Stimulated activated CD4-positive, alpha-beta T cell treated with anti-CD3 and anti-CD28 coated beads, TNF-alpha, amount 100 ng/mL, for 48 hours (primary cell): ENCODE measurements at regions not wholly inside any gene's neighbourhood (a gene's known extent, or its start where the extent isn't known, plus 50 kb on each side); places are given as distances from the start of the nearest gene placed in this dataset.

Source experiments
- DNase-seq, 3 donors: peaks; one replicate each; pipeline ENCODE4 v3.0.0-alpha.2; 2020; ENCODE audit warnings: low read depth in 3 of 3

DNA sequence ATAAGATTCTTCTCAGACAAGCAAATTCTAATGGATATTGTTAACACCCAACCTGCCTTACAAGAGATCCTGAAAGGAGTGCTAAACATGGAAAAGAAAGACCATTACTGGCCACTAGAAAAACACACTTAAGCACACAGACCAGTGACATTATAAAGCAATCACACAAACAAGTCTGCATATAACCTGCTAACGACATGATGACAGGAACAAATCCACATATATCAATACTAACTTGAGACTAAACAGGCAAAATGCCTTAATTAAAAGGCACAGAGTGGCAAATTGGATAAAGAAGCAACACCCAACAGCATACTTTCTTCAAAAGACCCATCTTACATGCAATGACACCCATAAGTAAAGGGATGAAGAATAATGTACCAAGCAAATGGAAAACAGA is 100.5 kb upstream of the PCDH18 start:
- DNase-seq = no peak

DNA sequence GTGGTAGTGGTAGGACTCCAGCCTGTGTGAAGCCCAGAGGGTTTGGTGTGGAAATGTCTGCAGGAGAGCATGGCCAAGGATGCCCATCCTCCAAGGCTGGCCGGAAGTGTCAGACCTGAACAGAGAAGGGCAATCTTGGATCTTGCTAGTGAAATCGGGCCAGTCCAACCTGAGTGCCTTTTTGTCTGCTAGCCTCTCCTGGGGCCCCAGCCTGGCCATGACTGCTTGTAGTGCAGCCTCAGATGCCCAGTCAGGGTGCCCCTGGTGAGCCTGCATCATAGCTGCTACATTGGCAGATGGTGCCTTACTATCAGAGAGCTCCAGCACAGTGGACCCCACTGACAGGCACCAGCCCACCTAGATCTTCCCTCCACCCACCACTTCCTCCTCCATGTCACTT is 99.3 kb upstream of the PCDH18 start:
- DNase-seq = no peak

DNA sequence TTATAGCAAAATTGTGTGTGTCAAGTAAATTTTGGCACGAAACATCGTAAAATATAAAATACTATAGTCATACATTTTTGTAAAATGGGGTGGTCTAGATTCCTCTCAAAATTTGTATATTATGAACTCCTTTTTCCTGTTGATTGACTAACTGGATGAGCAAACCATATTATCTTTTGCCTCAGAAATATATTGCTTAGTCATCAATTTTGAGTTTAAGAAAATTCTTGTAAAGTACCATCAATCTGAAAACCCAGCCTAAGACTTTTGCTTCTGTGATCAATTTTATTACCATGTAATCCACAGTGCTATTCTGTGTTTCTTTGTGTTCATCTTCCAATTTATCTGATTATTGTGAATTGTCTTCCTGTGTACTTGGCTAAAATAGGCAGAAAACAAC is 98.0 kb upstream of the PCDH18 start:
- no peak for DNase-seq

DNA sequence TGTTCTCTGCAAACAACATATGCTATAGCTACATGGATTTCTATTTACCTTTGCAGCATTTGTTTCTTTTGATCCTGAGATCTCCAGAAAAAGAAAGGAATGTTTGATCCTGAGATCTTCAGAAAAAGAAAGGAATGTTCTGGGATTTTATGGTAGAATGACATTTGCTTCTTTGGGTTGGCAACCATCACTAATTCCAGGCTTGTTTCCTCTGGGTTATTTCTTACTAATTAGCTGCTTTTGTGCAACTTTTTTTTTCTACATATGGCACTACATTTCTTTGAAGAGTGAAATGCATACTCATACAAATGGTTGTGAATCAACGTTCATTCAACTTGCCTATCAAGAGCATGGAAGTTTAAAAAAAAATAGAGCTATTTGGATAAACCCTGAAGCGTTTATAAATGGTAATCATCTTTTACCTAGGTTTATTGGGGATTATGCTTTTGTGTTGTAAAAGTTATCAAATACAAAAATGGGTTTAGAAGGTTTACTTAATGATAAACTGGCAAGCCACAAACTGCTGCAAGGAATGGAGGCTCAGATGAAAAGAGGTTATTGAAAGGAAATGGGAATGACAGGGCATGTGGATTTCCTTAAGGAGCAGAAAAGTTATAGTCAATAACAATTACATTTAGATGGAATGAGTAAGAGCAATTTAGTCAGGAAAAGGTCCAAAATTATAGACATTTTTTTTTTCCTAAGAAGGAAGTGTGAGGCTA is 95.6 kb upstream of the PCDH18 start:
- DNase-seq = no peak

DNA sequence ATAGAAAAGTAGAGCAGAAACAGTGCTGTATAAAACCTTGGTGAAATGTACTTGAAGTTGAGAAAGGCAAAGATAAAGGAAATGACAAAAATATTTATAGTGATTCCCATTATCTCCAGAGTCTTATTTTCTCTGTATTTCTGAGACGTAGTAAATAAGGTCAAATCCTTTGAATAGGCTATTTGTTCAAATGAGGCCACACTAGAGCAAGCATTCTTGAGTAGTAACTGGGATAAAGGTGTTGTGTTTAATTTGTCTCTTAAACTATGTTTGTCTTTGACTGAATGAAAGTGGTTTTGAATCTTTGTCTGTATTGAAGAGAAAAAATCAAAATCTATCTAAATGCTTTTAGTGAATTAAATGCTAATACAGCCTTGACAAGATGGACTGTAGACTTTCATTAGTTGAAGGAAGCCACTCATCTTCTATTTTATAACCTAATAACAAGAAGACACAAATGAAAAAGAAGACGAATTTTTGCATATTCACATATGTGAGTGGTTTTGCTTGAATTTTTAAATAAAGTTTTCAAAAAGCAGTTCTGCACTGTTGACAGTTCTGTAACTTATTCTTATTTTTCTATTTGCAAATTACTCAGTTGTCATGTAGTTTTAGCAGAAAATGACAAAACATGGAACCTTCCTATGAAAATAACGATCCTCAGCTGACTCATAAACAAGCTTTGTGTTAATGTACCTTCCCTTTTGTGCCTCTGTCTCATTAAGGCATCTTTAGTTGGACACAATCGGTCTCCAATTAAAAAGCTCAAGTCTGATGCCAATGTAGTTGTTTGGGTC is 94.8 kb upstream of the PCDH18 start:
- DNase-seq = no peak

DNA sequence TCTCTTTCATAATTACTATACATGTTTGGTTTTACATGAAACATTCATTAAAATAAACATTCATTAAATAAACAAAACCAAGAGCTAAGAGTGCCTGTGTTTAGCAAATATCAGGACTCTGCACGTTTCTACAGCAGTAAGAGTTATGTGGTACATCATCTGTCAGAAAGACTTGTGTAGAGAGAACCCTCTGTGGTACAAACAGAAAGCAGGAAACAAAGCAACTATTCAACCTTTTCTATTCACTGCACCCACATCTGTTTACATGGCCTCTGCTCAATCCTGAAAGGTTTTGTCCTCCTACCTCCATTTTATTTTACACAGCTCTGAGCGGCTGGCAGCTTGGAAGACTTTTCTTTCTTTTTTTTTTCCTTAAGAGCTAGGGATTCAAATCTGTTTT is 90.7 kb upstream of the PCDH18 start:
- no peak for DNase-seq

DNA sequence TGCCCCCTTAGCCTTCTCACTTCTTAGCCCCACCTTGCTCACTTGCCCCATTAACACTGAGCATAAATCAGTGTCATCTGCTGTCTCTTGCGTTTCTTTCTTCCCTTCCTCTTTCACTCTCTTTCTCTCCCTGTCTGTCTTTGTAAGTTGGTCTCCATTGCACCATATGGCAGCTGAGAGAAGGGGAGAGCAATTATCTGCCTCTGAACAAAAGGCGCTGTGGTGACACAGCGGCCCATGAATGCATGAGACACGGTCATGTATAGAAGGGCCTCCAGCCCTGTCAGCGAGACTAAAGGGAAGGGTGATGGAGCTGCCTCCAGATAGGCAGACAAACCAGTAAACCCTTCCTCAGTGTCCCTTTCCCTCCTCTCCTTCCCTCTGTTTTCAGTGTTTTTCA is 88.8 kb upstream of the PCDH18 start:
- DNase-seq = no peak

DNA sequence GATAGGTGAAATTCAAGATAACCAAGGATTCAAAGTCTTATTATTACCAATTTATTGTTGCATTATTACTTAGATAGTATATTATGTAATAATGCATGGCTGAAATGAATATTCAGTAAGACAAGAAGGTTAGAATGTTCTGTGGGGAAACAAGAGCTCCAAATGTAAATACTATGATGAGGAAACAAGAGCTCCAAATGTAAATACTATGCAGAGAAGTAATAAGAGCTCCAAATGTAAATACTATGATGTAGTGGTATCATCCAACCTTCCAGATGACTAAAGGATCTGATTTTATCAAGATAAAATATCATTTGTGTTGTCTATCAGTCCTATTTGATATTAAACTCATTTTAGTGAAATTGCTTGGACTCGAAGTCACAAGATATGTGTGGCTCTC is 82.2 kb upstream of the PCDH18 start:
- DNase-seq = no peak

DNA sequence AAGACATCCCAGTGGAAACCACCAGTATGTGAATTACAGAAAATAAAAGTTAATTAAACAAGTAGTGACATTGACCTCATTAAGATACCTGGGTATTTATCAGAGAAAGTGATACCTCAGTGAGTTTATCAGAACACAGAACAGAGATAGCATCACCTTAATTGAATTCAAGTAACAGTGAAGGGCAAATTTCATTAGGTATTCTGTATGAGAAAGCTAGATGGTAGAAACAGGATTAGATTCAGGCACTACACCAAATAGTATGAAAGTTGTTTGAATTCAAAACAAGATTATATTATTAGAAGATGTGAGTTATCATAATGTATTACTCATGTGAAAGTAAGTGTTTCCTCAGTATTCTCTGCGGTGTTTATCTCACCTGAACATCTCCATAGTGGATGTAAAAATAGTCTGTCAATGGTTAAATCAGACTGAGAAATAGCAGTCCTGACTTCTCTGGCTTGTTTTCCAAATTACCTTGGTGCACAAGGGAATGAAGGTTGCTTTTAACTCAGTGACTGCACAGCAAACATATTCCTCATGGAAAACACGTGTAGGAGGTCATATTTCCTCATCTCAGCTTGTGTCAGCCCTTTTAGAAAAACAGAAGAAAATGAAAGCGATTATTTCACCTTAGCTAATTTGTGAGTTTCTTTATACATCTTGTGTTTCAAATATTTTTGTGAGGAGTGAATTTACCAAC is 79.9 kb upstream of the PCDH18 start:
- no peak for DNase-seq

DNA sequence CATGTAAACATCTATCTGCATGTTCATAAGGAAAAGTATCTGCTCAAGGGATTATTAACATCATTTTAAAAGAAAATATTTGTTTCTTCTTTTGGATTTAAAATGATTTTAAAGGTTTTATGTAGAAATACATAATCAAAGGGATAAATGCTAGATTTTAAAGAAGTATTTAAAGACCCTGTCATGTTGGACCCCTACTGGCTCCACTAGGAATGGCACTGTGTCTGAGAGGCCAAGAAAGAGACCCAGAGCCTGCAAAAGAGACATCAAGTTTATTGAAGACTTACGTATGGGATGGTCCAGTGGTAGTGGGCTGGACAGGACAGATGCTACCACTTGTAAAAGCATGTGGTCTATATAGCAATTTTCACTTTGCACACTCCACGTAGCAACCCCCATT is 78.7 kb upstream of the PCDH18 start:
- no peak for DNase-seq

DNA sequence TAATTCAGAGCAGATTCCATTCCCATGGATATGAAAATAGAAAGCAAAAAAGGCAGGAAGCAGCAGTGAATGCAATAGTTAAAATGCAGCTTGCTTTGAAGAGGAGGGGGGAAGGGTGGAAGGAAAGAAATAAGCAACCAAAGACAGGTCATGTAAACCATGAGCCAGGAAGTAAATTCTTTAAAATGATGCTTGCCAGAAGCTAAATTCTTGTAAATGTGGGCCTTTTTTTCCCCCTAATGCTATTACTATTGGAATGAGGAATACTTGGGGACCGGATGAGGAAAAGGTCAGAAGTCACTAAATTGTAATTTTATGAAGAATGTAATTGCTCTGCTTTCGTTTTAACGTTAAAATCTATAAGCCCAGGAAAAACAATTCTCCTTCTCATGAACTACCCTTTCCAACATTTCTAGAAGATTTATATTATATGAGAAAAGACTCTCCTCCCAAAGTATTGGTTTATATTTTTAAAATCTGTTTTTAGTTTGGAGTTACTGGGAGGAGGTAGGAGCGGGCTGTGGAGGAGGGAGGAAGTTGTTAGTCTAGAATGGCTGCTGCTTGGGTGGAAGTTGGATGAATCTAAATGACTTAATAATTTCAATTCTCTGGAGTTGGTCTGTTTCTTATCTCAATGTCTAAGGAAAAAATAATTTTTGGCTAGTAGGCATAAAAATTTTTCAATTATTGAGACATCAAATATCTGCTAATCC is 77.6 kb upstream of the PCDH18 start:
- DNase-seq = no peak

DNA sequence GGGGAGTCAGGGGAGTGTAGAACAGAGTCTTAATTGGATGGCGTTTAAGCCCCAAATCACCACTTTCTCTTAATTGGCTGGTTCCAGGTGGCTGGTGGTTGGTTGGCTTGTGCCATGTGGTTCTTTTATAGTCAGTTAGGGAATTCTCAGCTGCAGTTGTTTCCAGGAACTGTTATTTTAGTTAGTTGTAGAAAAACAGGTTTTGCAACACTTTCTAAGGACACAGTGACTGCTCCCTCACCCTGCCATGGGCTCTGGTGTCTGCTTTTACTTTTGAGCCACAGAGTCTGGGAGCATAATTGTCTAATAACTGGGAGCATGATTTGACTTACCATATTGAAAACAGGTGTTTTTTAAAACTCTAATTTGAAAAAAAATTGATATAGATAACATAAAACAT is 75.8 kb upstream of the PCDH18 start:
- no peak for DNase-seq

DNA sequence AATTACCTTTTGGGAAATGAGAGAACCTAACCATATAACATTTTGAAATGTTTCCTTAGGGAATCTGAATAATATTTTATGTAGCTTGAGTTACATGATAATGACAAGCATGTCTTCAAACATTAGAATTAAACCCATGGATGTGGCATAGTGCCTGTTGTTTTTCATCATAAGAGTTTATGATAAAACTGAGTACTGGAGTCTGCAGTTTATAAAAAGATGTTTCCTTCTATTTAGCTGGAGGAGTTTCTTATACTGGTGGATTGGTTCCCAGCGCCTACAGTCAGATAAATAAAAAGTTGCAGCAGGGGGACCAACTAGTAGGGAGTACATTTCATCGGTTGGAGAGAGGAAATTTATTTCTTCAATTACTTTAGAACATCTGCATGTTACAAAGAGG is 70.1 kb upstream of the PCDH18 start:
- no peak for DNase-seq

DNA sequence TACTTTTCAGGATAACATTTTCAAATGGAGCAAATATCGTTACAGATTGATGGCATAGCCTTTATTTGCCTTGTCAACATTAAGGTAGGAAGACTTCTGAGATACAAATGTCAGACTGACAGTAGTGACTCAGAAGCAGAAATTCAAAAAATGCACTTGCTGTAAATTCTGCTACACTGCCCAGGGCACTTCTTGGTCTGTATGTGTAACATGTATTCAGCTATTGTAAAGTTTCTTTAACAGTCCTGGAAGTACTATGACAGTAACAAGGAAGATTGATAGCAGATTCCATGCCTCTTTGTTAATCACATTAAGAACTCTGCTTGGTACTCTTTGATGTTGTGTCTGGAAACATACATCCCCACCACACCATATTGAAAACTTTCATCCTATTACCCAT is 69.6 kb upstream of the PCDH18 start:
- DNase-seq = no peak

DNA sequence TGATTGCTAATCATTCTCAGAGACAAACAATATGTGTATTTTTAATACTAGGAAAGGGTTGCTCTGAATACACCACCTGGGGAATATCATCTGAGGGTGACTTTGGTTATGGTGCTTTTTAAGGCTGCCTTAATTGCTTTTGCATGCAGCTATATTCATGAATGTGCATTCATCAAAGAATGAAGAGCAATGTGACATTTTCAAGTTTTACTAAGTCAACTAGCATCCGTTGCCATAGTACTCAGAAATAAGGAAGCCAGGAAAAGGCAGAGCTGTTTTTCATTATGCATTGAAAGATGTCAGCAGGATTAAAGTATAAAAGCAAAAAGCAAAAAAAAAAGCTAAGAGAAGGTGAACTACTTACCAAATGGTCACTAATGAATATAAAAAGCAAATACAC is 67.4 kb upstream of the PCDH18 start:
- no peak for DNase-seq

DNA sequence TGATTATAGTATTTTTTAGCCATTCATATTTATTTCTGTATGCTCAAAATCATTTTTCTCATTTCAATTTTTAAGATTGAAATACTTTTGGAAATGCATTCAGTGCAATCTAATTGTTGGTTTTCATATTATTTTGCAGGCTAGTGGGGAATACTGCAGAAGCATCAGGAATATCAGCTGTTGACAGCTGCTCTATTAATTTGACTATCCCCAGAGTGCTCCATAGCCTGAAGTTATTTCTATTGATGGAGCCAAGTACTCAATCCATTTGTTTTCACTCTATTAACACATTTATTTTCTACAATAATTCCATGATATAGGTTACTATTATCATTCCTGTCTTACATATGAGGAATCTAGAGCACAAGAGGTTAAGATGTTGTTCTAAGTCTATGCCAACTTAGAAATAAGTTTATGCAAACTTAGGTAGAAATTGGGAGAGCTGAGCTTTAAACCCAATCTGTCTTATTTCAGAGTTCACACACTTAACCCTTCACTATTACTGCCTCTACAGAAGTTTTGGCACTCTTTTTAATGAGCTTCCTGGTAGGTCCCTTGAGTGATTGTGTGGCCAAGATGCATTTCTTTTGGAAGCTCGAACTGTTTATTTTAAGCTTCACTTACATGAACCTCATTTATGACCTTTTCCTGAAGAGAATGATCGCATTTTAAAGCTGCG is 65.6 kb upstream of the PCDH18 start:
- no peak for DNase-seq

DNA sequence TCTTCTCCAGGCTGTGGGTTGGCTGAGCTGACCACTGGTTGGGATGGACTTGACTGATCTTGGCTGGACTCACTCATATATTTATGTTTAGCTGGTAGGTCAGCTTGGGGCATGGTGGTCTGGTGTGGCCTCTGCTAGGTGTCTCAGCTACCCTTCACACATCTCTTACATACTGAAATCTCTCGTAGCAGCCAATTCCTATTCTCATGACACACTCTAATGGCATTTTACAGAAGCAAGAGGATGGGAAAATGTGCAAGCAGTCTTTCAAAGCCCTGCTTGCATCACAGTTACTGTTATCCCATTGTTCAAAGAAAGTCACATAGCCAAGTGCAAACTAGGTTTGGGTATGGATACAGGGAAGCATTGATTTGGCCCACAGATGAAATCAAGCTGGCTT is 55.5 kb upstream of the PCDH18 start:
- no peak for DNase-seq

DNA sequence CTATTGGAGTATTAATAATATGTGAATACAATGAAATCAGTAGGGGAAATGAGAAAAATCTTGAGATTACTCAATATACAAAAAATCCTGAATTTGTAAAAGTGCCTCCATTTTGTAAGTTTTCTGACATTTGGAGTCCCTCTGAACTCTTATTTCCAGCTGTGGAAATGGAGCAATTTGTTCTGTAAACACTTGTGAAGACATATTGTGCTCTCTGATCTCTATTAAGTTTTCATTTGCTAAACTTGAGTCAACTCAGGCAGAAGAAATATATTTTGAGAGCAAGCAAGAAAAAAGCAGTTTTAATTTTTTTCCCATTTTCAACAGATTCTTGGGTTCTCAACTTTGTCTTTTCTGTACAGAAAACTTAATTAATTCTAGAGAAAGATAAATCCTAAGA is 51.4 kb upstream of the PCDH18 start:
- DNase-seq = no peak
